B cell (primary cell): ENCODE measurements at regions not wholly inside any gene's neighbourhood (a gene's known extent, or its start where the extent isn't known, plus 50 kb on each side); places are given as distances from the start of the nearest gene placed in this dataset.

ENCODE experiments used
- ATAC-seq: fragments of 200-7000 bp; cut with Tn5 transposase; one replicate; pipeline ENCODE4 v1.10.0; 2021; ENCODE audit warnings: low read depth, mild to moderate bottlenecking, moderate number of reproducible peaks, moderate library complexity
- CTCF ChIA-PET: fragments of 350-600 bp; sonication (Branson Sonifier 250); formaldehyde crosslinking; loops from one replicate; lab custom pipeline; 2021; ENCODE audit warnings: antibody characterized with exemption, inconsistent platforms; lab: Charles Lee
- POLR2A ChIA-PET: fragments of 350-600 bp; sonication (Branson Sonifier 250); formaldehyde crosslinking; loops from one replicate; lab custom pipeline; 2021; ENCODE audit warnings: antibody characterized with exemption; lab: Charles Lee
- DNase-seq: peaks from one replicate; pipeline ENCODE4 v3.0.0; 2013
- H2AFZ ChIP-seq: 2 replicates; pipeline ENCODE4 v1.6.1; 2012; ENCODE audit warnings: mild to moderate bottlenecking, low read depth, low read length; ENCODE audit not compliant: insufficient read depth, poor library complexity, severe bottlenecking
- H3K27ac ChIP-seq, 2 donors: 1 replicate in 1 of 2; 2 replicates in 1 of 2; pipeline ENCODE4 v1.5.1; 2012 to 2013; ENCODE audit warnings: low read length in 2 of 2, mild to moderate bottlenecking in 2 of 2, moderate library complexity in 1 of 2
- H3K27me3 ChIP-seq, 4 experiments: fragments of 200-600 bp in 1 of 4; sonication (generic) in 1 of 4; replicated peaks in 1 of 4; 1 replicate in 2 of 4; 2 replicates in 2 of 4; pipeline versions ENCODE4 v1.6.1 to v1.7.0; 2013 to 2016; ENCODE audit warnings: low read length in 3 of 4, mild to moderate bottlenecking in 2 of 4, mixed read lengths in 1 of 4, moderate library complexity in 1 of 4; ENCODE audit not compliant: insufficient read depth in 4 of 4, control insufficient read depth in 3 of 4; ENCODE audit errors: control extremely low read depth in 1 of 4
- H3K36me3 ChIP-seq, 2 experiments: replicated peaks in 1 of 2; 1 replicate in 1 of 2; 2 replicates in 1 of 2; pipeline versions ENCODE4 v1.6.1 to v1.7.1; 2013; ENCODE audit warnings: low read length in 1 of 2; ENCODE audit not compliant: insufficient read depth in 2 of 2, control insufficient read depth in 1 of 2; ENCODE audit errors: control extremely low read depth in 1 of 2, extremely low read depth in 1 of 2
- H3K4me1 ChIP-seq, 2 donors: fragments of 200-600 bp in 1 of 2; sonication (generic) in 1 of 2; 1 replicate in 1 of 2; 2 replicates in 1 of 2; pipeline versions ENCODE4 v1.5.1 to v1.6.1; 2013 to 2017; ENCODE audit warnings: low read length in 2 of 2; ENCODE audit not compliant: control insufficient read depth in 2 of 2, insufficient read depth in 2 of 2
- H3K4me2 ChIP-seq: replicated peaks from 2 replicates; pipeline ENCODE3; 2012; ENCODE audit warnings: mild to moderate bottlenecking, low read depth, low read length; ENCODE audit not compliant: poor library complexity, severe bottlenecking
- H3K4me3 ChIP-seq, 5 experiments: fragments of 200-600 bp in 1 of 5; sonication (generic) in 1 of 5; 1 replicate in 3 of 5; 2 replicates in 2 of 5; pipeline versions ENCODE4 v1.5.1 to v1.7.0; 2011 to 2016; ENCODE audit warnings: low read length in 4 of 5, mild to moderate bottlenecking in 4 of 5, low read depth in 2 of 5, control low read depth in 1 of 5, moderate library complexity in 1 of 5; ENCODE audit not compliant: insufficient read depth in 1 of 5; ENCODE audit errors: control extremely low read depth in 1 of 5, extremely low read depth in 1 of 5
- H3K79me2 ChIP-seq: fragments of 200-600 bp; sonication (generic); one replicate; pipeline ENCODE4 v1.6.0; 2016; ENCODE audit warnings: low read length; ENCODE audit not compliant: control insufficient read depth, insufficient read depth
- H3K9ac ChIP-seq: fragments of 200-600 bp; sonication (generic); 2 replicates; pipeline ENCODE4 v1.6.1; 2017; ENCODE audit warnings: mild to moderate bottlenecking, low read length, moderate library complexity
- H3K9me3 ChIP-seq, 3 donors: one replicate each; pipeline versions ENCODE4 v1.6.1 to v1.7.1; 2013; ENCODE audit warnings: low read length in 2 of 3; ENCODE audit not compliant: control insufficient read depth in 2 of 3, insufficient read depth in 1 of 3; ENCODE audit errors: control extremely low read depth in 1 of 3
- H4K20me1 ChIP-seq: 2 replicates; pipeline ENCODE4 v1.6.0; 2012; ENCODE audit warnings: mild to moderate bottlenecking, low read length; ENCODE audit not compliant: insufficient read depth, control insufficient read depth, poor library complexity, severe bottlenecking
- H3K27ac Mint-ChIP-seq: one replicate; pipeline ENCODE4 v1.8.0; 2021; ENCODE audit warnings: mixed read lengths
- H3K27me3 Mint-ChIP-seq: one replicate; pipeline ENCODE4 v1.8.0; 2021; ENCODE audit warnings: mixed read lengths
- H3K4me1 Mint-ChIP-seq: one replicate; pipeline ENCODE4 v1.8.0; 2021; ENCODE audit warnings: mixed read lengths
- H3K4me3 Mint-ChIP-seq: one replicate; pipeline ENCODE4 v1.8.0; 2021; ENCODE audit warnings: mixed read lengths
- H3K9me3 Mint-ChIP-seq: one replicate; pipeline ENCODE4 v1.8.0; 2022; ENCODE audit warnings: mixed read lengths; ENCODE audit not compliant: insufficient read depth
- CTCF ChIP-seq: fragments of 200-600 bp; IDR thresholded peaks from one replicate; pipeline ENCODE4 v1.8.0; 2022; ENCODE audit warnings: antibody characterized with exemption, mild to moderate bottlenecking
- EZH2 ChIP-seq: IDR thresholded peaks from 2 replicates; pipeline ENCODE4 v1.6.1; 2012; ENCODE audit warnings: borderline replicate concordance, low read depth, mild to moderate bottlenecking, moderate library complexity, low read length; ENCODE audit not compliant: insufficient read depth, poor library complexity, severe bottlenecking
- WGBS: methylation state at CpG from one replicate; pipeline ENCODE4 v1.1.5; 2013; ENCODE audit warnings: missing lambda C conversion rate; ENCODE audit not compliant: insufficient coverage; 5-methylcytosine and 5-hydroxymethylcytosine counted together
- intact Hi-C: fragments of 100-400 bp; cut with micrococcal nuclease; formaldehyde crosslinking; loops from one replicate; pipeline ENCODE4 v1.10.0; 2022

GRCh38 chr16:85441890-85442670 is 171.0 kb upstream of the GSE1 start:
- Histone ChIP-seq H3K36me3 (no peaks in the 10 kb centered on the region), H3K27me3 (peaks cover 0 to 5% (median 0%) of the 10 kb centered on the region in 4 experiments), H3K9ac (no peak overlapping the region), H3K4me1 (peaks cover 0 to 2% of the 10 kb centered on the region in 2 donors), H2AFZ (no peak overlapping the region), H4K20me1 (no peaks in the 10 kb centered on the region), H3K4me2 (no peak overlapping the region), H3K9me3 (peaks cover 0 to 8% (median 0%) of the 10 kb centered on the region in 3 donors), H3K79me2 (no peaks in the 10 kb centered on the region), H3K4me3 (no peak overlapping the region), H3K27ac (no peak overlapping the region)
- no peak for DNase-seq
- peaks cover 3% of the 10 kb centered on the region for H3K27me3 Mint-ChIP-seq
- TF ChIP-seq CTCF = no peak
- no peak for TF ChIP-seq EZH2
- H3K9me3 Mint-ChIP-seq = no peaks in the 10 kb centered on the region
- intact Hi-C loops = loop anchor here (1.0 kb wide), 1 partner anchor 168 kb away; no protein-coding TSS in a partner anchor
- CTCF ChIA-PET = interaction anchor here (1.2 kb wide), 2 partner anchors 22 to 174 kb away, joined by 3 to 5 read pairs; no protein-coding TSS in a partner anchor
- ATAC-seq = no peak
- no peak overlapping the region for H3K4me3 Mint-ChIP-seq
- no peak overlapping the region for H3K27ac Mint-ChIP-seq
- H3K4me1 Mint-ChIP-seq = peaks cover under 1% of the 10 kb centered on the region
- POLR2A ChIA-PET = no interaction called here
- 87% methylated on average over 12 of the region's 12 CpGs for WGBS

- no peak for TF ChIP-seq CTCF
- TF ChIP-seq EZH2 = no peak
- ATAC-seq (no peak), DNase-seq (no peak)
- Mint-ChIP-seq H3K4me1 (peaks cover 10% of the 10 kb centered on the region), H3K9me3 (no peaks in the 10 kb centered on the region), H3K4me3 (no peak overlapping the region), H3K27me3 (peaks cover 7% of the 10 kb centered on the region), H3K27ac (no peak overlapping the region)
- no peak overlapping the region for H3K4me2 ChIP-seq
- peaks cover 9 to 13% of the 10 kb centered on the region in 2 donors for H3K4me1 ChIP-seq
- H3K4me3 ChIP-seq = no peak overlapping the region
- no peak overlapping the region for H2AFZ ChIP-seq
- 85% methylated on average over 10 of the region's 11 CpGs for WGBS
- H3K79me2 ChIP-seq = no peaks in the 10 kb centered on the region
- H3K9me3 ChIP-seq = peaks cover 0 to 8% (median 0%) of the 10 kb centered on the region in 3 donors
- no peak overlapping the region for H3K27ac ChIP-seq
- H3K36me3 ChIP-seq = no peaks in the 10 kb centered on the region
- no peak overlapping the region for H3K9ac ChIP-seq
- intact Hi-C loops = no loop called here
- ChIA-PET CTCF (interaction anchor here (0.6 kb wide), 1 partner anchor 630 kb away, joined by 6 read pairs; no protein-coding TSS in a partner anchor), POLR2A (no interaction called here)
- H3K27me3 ChIP-seq = peaks cover 0 to 6% (median 0%) of the 10 kb centered on the region in 4 experiments
- H4K20me1 ChIP-seq = no peaks in the 10 kb centered on the region
Observed at GRCh38 chr16:85443116-85443515, 170.0 kb upstream of the GSE1 start.
